Gastroesophageal sphincter (tissue), 4 donors: ENCODE measurements at regions not wholly inside any gene's neighbourhood (a gene's known extent, or its start where the extent isn't known, plus 50 kb on each side); places are given as distances from the start of the nearest gene placed in this dataset.

Experiments used
- ATAC-seq: fragments of 150-250 bp; one replicate; pipeline ENCODE4 v1.9.1; 2016; ENCODE audit warnings: mild to moderate bottlenecking, moderate library complexity
- H3K27ac ChIP-seq, 4 donors: fragments of 200-600 bp; sonication (generic) in 3 of 4; 1 replicate in 3 of 4; 2 replicates in 1 of 4; pipeline ENCODE4 v1.5.1; 2016 to 2019
- H3K27me3 ChIP-seq: fragments of 200-600 bp; sonication (generic); one replicate; pipeline ENCODE4 v1.5.1; 2019
- H3K36me3 ChIP-seq, 2 donors: fragments of 200-600 bp; sonication (generic); one replicate each; pipeline ENCODE4 v1.5.1; 2019; ENCODE audit warnings: control low read depth in 1 of 2
- H3K4me1 ChIP-seq, 3 donors: fragments of 200-600 bp; sonication (generic); 1 replicate in 2 of 3; 2 replicates in 1 of 3; pipeline ENCODE4 v1.5.1; 2016 to 2019; ENCODE audit warnings: control low read depth in 2 of 3
- H3K4me3 ChIP-seq, 2 donors: fragments of 200-600 bp; sonication (generic); one replicate each; pipeline ENCODE4 v1.5.1; 2019; ENCODE audit warnings: mild to moderate bottlenecking in 1 of 2, moderate library complexity in 1 of 2
- H3K9me3 ChIP-seq, 3 donors: fragments of 200-600 bp; sonication (generic); one replicate each; pipeline ENCODE4 v1.5.1; 2017 to 2019; ENCODE audit warnings: control low read depth in 2 of 3
- EP300 ChIP-seq: sonication (generic); formaldehyde crosslinking; IDR thresholded peaks from one replicate; pipeline ENCODE4 v1.6.1; 2017; ENCODE audit warnings: antibody characterized with exemption, mild to moderate bottlenecking
- POLR2A ChIP-seq, 2 donors: fragments of 450-650 bp; IDR thresholded peaks; one replicate each; pipeline ENCODE4 v1.6.1; 2017; ENCODE audit warnings: antibody characterized with exemption in 2 of 2, mild to moderate bottlenecking in 2 of 2, moderate library complexity in 1 of 2
- POLR2AphosphoS5 ChIP-seq: sonication (generic); formaldehyde crosslinking; IDR thresholded peaks from one replicate; pipeline ENCODE4 v1.6.1; 2017; ENCODE audit warnings: antibody characterized with exemption
- WGBS, 2 donors: methylation state at CpG; one replicate each; pipeline ENCODE4 v1.1.5; 2018; ENCODE audit warnings: low coverage in 1 of 2; 5-methylcytosine and 5-hydroxymethylcytosine counted together
- TF ChIP-seq, protein P1 (sequence below), 4 experiments: fragments of 200-600 bp in 2 of 4; fragments of 450-650 bp in 2 of 4; sonication (generic) in 1 of 4; IDR thresholded peaks; one replicate each; pipeline ENCODE4 v1.5.1; 2017 to 2019; ENCODE audit warnings: antibody characterized with exemption in 4 of 4, mild to moderate bottlenecking in 2 of 4, moderate library complexity in 2 of 4

DNA sequence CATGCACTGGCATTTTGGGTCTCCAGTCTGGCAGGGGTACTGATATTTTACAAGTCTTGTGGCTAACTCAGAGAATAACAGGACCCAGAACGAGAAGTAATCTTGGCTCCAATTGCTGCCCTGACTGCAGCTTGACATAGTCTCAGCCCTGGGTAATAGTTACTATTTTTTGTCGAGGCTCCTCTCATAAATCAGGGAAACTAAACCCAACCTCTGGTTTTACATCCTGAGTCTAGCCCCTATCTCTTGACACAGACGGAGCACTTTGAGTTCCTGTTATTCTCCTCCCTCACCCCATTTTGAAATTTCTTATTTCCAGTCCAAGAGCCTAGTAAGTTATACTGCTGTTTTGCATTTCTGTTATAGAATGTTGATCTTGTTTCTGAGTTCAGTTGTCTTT is 276.1 kb upstream of the GOLIM4 start:
- Histone ChIP-seq H3K4me1 (no peaks in the 10 kb centered on the region), H3K27ac (no peak overlapping the region), H3K4me3 (no peak overlapping the region), H3K9me3 (peaks cover 0 to 4% (median 0%) of the 10 kb centered on the region in 3 donors), H3K36me3 (no peaks in the 10 kb centered on the region), H3K27me3 (no peaks in the 10 kb centered on the region)
- 61 to 66% methylated on average over 3 of the region's 3 CpGs for WGBS, 2 donors
- no peak for ATAC-seq
- no peak for TF ChIP-seq EP300
- no peak for TF ChIP-seq POLR2A (IDR thresholded peaks at IDR 0.05)
- TF ChIP-seq, protein P1, sequence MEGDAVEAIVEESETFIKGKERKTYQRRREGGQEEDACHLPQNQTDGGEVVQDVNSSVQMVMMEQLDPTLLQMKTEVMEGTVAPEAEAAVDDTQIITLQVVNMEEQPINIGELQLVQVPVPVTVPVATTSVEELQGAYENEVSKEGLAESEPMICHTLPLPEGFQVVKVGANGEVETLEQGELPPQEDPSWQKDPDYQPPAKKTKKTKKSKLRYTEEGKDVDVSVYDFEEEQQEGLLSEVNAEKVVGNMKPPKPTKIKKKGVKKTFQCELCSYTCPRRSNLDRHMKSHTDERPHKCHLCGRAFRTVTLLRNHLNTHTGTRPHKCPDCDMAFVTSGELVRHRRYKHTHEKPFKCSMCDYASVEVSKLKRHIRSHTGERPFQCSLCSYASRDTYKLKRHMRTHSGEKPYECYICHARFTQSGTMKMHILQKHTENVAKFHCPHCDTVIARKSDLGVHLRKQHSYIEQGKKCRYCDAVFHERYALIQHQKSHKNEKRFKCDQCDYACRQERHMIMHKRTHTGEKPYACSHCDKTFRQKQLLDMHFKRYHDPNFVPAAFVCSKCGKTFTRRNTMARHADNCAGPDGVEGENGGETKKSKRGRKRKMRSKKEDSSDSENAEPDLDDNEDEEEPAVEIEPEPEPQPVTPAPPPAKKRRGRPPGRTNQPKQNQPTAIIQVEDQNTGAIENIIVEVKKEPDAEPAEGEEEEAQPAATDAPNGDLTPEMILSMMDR (IDR thresholded peaks at IDR 0.05), result no peak
- no peak for TF ChIP-seq POLR2AphosphoS5

- ATAC-seq, result no peak
- H3K9me3 ChIP-seq, result no peaks in the 10 kb centered on the region
- 17 to 64% methylated on average over 1 of the region's 1 CpG for WGBS, 2 donors
- H3K4me3 ChIP-seq, result no peak overlapping the region
- H3K36me3 ChIP-seq, result no peaks in the 10 kb centered on the region
- no peaks in the 10 kb centered on the region for H3K4me1 ChIP-seq
- H3K27me3 ChIP-seq, result no peaks in the 10 kb centered on the region
- TF ChIP-seq, protein P1 (IDR thresholded peaks at IDR 0.05), result no peak
- TF ChIP-seq EP300 (no peak), POLR2AphosphoS5 (no peak), POLR2A (IDR thresholded peaks at IDR 0.05) (no peak)
- H3K27ac ChIP-seq, result no peak overlapping the region
Observed at GRCh38 chr3:168364967-168365366, 269.2 kb upstream of the GOLIM4 start.

DNA sequence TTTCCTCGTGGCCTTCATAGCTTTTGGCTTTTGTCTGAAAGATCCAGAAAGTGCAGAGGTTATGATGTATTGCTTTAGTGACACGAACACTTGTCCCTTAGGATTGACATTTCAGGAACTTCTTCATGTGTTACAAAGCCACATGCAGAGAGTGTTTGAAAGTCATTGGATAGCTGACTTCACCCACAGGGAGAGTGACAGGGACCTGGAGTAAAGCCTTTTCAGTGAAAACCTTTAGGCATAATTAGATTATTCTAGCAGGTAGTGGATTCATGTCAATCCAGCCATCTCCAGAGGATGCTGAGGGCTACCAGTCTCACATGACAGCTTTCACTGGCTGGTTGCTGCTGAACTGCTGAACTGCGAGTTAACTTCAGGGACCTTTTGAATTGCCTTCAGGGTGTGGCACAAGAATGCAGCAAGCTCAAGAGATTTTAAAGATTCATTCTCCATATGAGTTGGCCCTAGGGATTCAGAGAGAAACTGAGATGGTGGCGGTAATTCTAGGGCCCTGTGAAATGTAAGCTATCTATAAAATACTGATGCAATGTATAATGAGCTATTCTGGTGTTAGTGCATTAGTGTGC is 267.0 kb upstream of the GOLIM4 start:
- no peak for TF ChIP-seq POLR2AphosphoS5
- TF ChIP-seq POLR2A (IDR thresholded peaks at IDR 0.05), result no peak
- TF ChIP-seq, protein P1 (IDR thresholded peaks at IDR 0.05), result no peak
- no peak for TF ChIP-seq EP300
- ATAC-seq, result no peak
- H3K36me3 ChIP-seq, result no peaks in the 10 kb centered on the region
- H3K4me3 ChIP-seq, result no peak overlapping the region
- H3K27me3 ChIP-seq, result no peaks in the 10 kb centered on the region
- 67 to 70% methylated on average over 4 of the region's 4 CpGs for WGBS, 2 donors
- no peak overlapping the region for H3K27ac ChIP-seq
- no peaks in the 10 kb centered on the region for H3K9me3 ChIP-seq
- H3K4me1 ChIP-seq, result no peaks in the 10 kb centered on the region

DNA sequence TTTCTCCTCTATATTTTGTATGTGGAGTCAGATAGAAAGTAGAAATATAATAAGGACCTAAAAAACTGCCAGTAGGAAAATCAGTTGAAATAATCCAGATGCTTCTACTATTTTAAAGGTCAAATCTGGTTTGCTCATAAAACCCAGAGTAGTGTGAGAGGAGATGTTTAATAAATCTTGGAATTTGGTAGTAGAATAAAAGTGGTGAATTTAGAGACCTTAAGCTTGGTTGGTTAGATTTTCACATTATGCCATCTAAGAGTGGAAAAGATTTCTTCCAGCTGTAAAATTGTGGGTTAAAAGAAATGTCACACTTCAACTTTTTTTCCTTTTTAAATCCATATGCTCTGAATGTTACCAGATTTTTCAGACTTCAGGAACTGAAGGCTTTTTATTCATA is 266.4 kb upstream of the GOLIM4 start:
- Histone ChIP-seq H3K27me3 (no peaks in the 10 kb centered on the region), H3K27ac (no peak overlapping the region), H3K36me3 (no peaks in the 10 kb centered on the region), H3K4me1 (no peaks in the 10 kb centered on the region), H3K9me3 (no peaks in the 10 kb centered on the region), H3K4me3 (no peak overlapping the region)
- ATAC-seq, result no peak
- TF ChIP-seq POLR2A (IDR thresholded peaks at IDR 0.05), result no peak
- TF ChIP-seq EP300, result no peak
- TF ChIP-seq, protein P1 (IDR thresholded peaks at IDR 0.05), result no peak

GRCh38 chr3:168360993-168361392 is 265.3 kb upstream of the GOLIM4 start:
- Histone ChIP-seq H3K36me3 (no peaks in the 10 kb centered on the region), H3K9me3 (no peaks in the 10 kb centered on the region), H3K27me3 (no peaks in the 10 kb centered on the region), H3K27ac (no peak overlapping the region), H3K4me3 (no peak overlapping the region), H3K4me1 (no peaks in the 10 kb centered on the region)
- ATAC-seq, result no peak
- 91 to 92% methylated on average over 3 of the region's 3 CpGs for WGBS, 2 donors
- TF ChIP-seq, protein P1 (IDR thresholded peaks at IDR 0.05), result no peak
- TF ChIP-seq EP300 (no peak), POLR2AphosphoS5 (no peak), POLR2A (IDR thresholded peaks at IDR 0.05) (no peak)
